ENCODE measurements at regions not wholly inside any gene's neighbourhood (a gene's known extent, or its start where the extent isn't known, plus 50 kb on each side); places are given as distances from the start of the nearest gene placed in this dataset.

DNA sequence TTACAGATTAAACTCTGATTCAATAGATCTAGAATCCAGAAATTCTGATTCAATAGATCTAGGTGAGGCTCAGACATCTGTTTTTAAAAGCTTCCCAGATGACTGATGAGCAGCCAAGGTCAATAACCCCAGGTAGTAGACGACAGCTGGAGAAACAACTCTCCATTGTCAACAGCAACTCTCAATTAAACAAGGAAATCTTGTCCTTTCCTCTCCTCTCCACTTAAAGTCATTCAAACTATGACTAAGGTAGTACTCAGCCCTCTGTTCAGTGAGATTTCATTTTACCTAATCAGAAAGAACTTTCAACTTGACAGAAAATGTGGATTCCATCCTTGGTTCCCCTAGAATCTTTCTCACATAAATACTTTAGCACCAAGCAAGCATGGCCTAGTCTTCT lies 94.6 kb upstream of the SCG2 start:
- H3K79me1 ChIP-seq (ENCODE audit: insufficient read depth, low read depth, low read length, poor library complexity, severe bottlenecking): no peaks in the 10 kb centered on the region
- no peak overlapping the region for H4K5ac ChIP-seq (ENCODE audit: insufficient read length, low read depth, low read length)
- H2AFZ ChIP-seq (ENCODE audit: low read length): no peak overlapping the region
- H4K91ac ChIP-seq (ENCODE audit: insufficient read length, low read depth, low read length): no peak overlapping the region
- H3K27me3 ChIP-seq (ENCODE audit: insufficient read depth, low read length): no peaks in the 10 kb centered on the region
- no peak overlapping the region for H2BK15ac ChIP-seq (ENCODE audit: low read depth, low read length)
- Mint-ChIP-seq H3K4me3 (no peak overlapping the region), H3K27me3 (ENCODE audit: low read depth) (no peaks in the 10 kb centered on the region), H3K9me3 (no peaks in the 10 kb centered on the region), H3K36me3 (ENCODE audit: insufficient read depth in 1 of 3, low read depth in 3 of 3) (peaks cover 0 to 34% (median 11%) of the 10 kb centered on the region in 3 experiments; a peak in 4 of 7 replicates), H3K27ac (no peak overlapping the region), H3K4me1 (peaks cover 0 to 14% of the 10 kb centered on the region in 2 experiments; a peak in 2 of 4 replicates)
- H2BK120ac ChIP-seq (ENCODE audit: low read depth, low read length, poor library complexity, severe bottlenecking): no peak overlapping the region
- no peaks in the 10 kb centered on the region for H3K9me3 ChIP-seq (ENCODE audit: control insufficient read depth, low read depth, low read length)
- H2BK12ac ChIP-seq (ENCODE audit: insufficient read length, low read depth, low read length): no peak overlapping the region
- H4K8ac ChIP-seq (replicated peaks; ENCODE audit: insufficient read length, low read depth, low read length): no peak overlapping the region
- H3K9ac ChIP-seq (ENCODE audit: extremely low read depth, insufficient read length, low read length): no peak overlapping the region
- no peak overlapping the region for H2AK5ac ChIP-seq (ENCODE audit: insufficient read length, low read length)
- no peak overlapping the region for H2BK20ac ChIP-seq (ENCODE audit: low read depth, low read length, poor library complexity, severe bottlenecking)
- no peak overlapping the region for H2BK5ac ChIP-seq (ENCODE audit: insufficient read length, low read length)
- H3K4me2 ChIP-seq (ENCODE audit: insufficient read depth, insufficient read length, low read length): no peak overlapping the region
- H4K20me1 ChIP-seq (ENCODE audit: control insufficient read depth, insufficient read depth, insufficient read length): peaks cover 3% of the 10 kb centered on the region
- no peak for DNase-seq
- H3T11ph ChIP-seq (ENCODE audit: low read length): no peak overlapping the region
- no peak overlapping the region for H3K18ac ChIP-seq (ENCODE audit: insufficient read length, low read depth, low read length)
- H3K23me2 ChIP-seq (ENCODE audit: insufficient read length, low read depth, low read length, poor library complexity, severe bottlenecking): no peaks in the 10 kb centered on the region
- no peaks in the 10 kb centered on the region for H3K79me2 ChIP-seq (ENCODE audit: insufficient read depth, low read length)
- H3K27ac ChIP-seq (ENCODE audit: insufficient read length, low read depth, low read length): no peak overlapping the region
- H3K56ac ChIP-seq (ENCODE audit: insufficient read length, low read depth, low read length): no peak overlapping the region
- no peak overlapping the region for H3K4ac ChIP-seq (ENCODE audit: low read depth, low read length)
- H3K14ac ChIP-seq (ENCODE audit: insufficient read depth, low read length): no peak overlapping the region
- no peak overlapping the region for H3K23ac ChIP-seq (ENCODE audit: insufficient read length, low read depth, low read length)
- no CpG with 5 or more reads among the region's 1 CpG for WGBS (ENCODE audit: extremely low coverage, insufficient read length, low lambda C conversion rate)
- no peaks in the 10 kb centered on the region for H3K4me1 ChIP-seq (ENCODE audit: insufficient read depth, low read length)
- TF ChIP-seq, protein P1, sequence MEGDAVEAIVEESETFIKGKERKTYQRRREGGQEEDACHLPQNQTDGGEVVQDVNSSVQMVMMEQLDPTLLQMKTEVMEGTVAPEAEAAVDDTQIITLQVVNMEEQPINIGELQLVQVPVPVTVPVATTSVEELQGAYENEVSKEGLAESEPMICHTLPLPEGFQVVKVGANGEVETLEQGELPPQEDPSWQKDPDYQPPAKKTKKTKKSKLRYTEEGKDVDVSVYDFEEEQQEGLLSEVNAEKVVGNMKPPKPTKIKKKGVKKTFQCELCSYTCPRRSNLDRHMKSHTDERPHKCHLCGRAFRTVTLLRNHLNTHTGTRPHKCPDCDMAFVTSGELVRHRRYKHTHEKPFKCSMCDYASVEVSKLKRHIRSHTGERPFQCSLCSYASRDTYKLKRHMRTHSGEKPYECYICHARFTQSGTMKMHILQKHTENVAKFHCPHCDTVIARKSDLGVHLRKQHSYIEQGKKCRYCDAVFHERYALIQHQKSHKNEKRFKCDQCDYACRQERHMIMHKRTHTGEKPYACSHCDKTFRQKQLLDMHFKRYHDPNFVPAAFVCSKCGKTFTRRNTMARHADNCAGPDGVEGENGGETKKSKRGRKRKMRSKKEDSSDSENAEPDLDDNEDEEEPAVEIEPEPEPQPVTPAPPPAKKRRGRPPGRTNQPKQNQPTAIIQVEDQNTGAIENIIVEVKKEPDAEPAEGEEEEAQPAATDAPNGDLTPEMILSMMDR (conservative IDR thresholded peaks at IDR 0.05): no peak

Measured in H9 (cell line).